IMR-90 (cell line): ENCODE measurements at regions not wholly inside any gene's neighbourhood (a gene's known extent, or its start where the extent isn't known, plus 50 kb on each side); places are given as distances from the start of the nearest gene placed in this dataset.

Source experiments
- CEBPB ChIP-seq: IDR thresholded peaks from 2 replicates; pipeline ENCODE4 v1.6.1; 2012; ENCODE audit warnings: low read depth, low read length, improper control_type of control experiment
- FOS ChIP-seq: fragments of 150-350 bp; IDR thresholded peaks from 2 replicates; pipeline ENCODE4 v1.6.1; 2016; ENCODE audit warnings: low read depth, low read length
- MXI1 ChIP-seq: IDR thresholded peaks from 2 replicates; pipeline ENCODE4 v1.6.1; 2012; ENCODE audit warnings: low read depth, mild to moderate bottlenecking, low read length, moderate library complexity, borderline replicate concordance
- NFE2L2 ChIP-seq: fragments of 150-350 bp; IDR thresholded peaks from 2 replicates; pipeline ENCODE4 v1.6.1; 2016; ENCODE audit warnings: low read depth, mild to moderate bottlenecking, low read length
- POLR2A ChIP-seq: IDR thresholded peaks from 2 replicates; pipeline ENCODE4 v1.6.1; 2012; ENCODE audit warnings: mild to moderate bottlenecking, low read depth, low read length
- RAD21 ChIP-seq: IDR thresholded peaks from 2 replicates; pipeline ENCODE4 v1.6.1; 2012; ENCODE audit warnings: low read length, improper control_type of control experiment
- RFX5 ChIP-seq: IDR thresholded peaks from 2 replicates; pipeline ENCODE4 v1.8.0; 2012; ENCODE audit warnings: low read depth, mild to moderate bottlenecking, low read length, moderate library complexity
- SMC3 ChIP-seq: fragments of 150-350 bp; IDR thresholded peaks from 2 replicates; pipeline ENCODE4 v1.6.1; 2016; ENCODE audit warnings: low read depth, mild to moderate bottlenecking, antibody characterized with exemption, low read length, moderate library complexity
- TF ChIP-seq, protein P1 (sequence below): conservative IDR thresholded peaks from 2 replicates; pipeline ENCODE4 v1.5.1; 2012; ENCODE audit warnings: mild to moderate bottlenecking, low read depth, low read length, improper control_type of control experiment
- TF ChIP-seq, protein P2 (sequence below): fragments of 150-350 bp; IDR thresholded peaks from 2 replicates; pipeline ENCODE4 v1.6.1; 2017; ENCODE audit warnings: mild to moderate bottlenecking, antibody characterized with exemption, low read length, low read depth
- TF ChIP-seq, protein P3 (sequence below): fragments of 150-350 bp; IDR thresholded peaks from 2 replicates; pipeline ENCODE4 v1.6.1; 2016; ENCODE audit warnings: low read depth, mild to moderate bottlenecking, low read length, moderate library complexity, borderline replicate concordance

DNA sequence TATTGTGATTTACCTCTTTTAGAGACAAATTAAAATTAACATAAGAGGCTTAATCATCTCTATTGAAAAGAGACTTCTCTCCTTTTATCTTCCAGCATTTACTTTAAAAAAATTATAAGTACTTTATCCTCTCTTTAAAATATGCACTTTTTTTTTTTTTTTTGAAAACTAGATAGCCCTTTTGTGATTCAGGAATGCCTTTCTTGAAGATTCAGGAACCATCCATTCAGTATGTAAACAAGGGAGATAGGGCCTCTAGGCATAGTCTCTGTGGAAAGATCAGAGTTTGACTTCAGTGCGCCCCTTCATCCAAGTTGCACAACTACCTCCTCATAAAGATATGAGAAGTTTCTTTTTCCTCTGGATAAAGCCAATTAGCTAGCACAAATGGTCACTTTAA, 1163.7 kb downstream of the SI start:
- TF ChIP-seq, protein P1, sequence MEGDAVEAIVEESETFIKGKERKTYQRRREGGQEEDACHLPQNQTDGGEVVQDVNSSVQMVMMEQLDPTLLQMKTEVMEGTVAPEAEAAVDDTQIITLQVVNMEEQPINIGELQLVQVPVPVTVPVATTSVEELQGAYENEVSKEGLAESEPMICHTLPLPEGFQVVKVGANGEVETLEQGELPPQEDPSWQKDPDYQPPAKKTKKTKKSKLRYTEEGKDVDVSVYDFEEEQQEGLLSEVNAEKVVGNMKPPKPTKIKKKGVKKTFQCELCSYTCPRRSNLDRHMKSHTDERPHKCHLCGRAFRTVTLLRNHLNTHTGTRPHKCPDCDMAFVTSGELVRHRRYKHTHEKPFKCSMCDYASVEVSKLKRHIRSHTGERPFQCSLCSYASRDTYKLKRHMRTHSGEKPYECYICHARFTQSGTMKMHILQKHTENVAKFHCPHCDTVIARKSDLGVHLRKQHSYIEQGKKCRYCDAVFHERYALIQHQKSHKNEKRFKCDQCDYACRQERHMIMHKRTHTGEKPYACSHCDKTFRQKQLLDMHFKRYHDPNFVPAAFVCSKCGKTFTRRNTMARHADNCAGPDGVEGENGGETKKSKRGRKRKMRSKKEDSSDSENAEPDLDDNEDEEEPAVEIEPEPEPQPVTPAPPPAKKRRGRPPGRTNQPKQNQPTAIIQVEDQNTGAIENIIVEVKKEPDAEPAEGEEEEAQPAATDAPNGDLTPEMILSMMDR, result no peak
- no peak for TF ChIP-seq POLR2A
- no peak for TF ChIP-seq SMC3
- no peak for TF ChIP-seq RAD21
- no peak for TF ChIP-seq CEBPB
- TF ChIP-seq MXI1, result no peak
- no peak for TF ChIP-seq NFE2L2
- TF ChIP-seq, protein P2, sequence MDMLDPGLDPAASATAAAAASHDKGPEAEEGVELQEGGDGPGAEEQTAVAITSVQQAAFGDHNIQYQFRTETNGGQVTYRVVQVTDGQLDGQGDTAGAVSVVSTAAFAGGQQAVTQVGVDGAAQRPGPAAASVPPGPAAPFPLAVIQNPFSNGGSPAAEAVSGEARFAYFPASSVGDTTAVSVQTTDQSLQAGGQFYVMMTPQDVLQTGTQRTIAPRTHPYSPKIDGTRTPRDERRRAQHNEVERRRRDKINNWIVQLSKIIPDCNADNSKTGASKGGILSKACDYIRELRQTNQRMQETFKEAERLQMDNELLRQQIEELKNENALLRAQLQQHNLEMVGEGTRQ, result no peak
- no peak for TF ChIP-seq FOS
- TF ChIP-seq, protein P3, sequence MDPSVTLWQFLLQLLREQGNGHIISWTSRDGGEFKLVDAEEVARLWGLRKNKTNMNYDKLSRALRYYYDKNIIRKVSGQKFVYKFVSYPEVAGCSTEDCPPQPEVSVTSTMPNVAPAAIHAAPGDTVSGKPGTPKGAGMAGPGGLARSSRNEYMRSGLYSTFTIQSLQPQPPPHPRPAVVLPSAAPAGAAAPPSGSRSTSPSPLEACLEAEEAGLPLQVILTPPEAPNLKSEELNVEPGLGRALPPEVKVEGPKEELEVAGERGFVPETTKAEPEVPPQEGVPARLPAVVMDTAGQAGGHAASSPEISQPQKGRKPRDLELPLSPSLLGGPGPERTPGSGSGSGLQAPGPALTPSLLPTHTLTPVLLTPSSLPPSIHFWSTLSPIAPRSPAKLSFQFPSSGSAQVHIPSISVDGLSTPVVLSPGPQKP, result no peak
- TF ChIP-seq RFX5, result no peak
